ENCODE measurements at regions not wholly inside any gene's neighbourhood (a gene's known extent, or its start where the extent isn't known, plus 50 kb on each side); places are given as distances from the start of the nearest gene placed in this dataset.
A peak's percentile ranks its signal among the peaks of the same experiment; 100 is the strongest.
"Not testable (repeated sequence)": the region's sequence is repeated elsewhere in the genome, so short reads cannot be mapped to it uniquely, and the experiment has no call there.

DNA sequence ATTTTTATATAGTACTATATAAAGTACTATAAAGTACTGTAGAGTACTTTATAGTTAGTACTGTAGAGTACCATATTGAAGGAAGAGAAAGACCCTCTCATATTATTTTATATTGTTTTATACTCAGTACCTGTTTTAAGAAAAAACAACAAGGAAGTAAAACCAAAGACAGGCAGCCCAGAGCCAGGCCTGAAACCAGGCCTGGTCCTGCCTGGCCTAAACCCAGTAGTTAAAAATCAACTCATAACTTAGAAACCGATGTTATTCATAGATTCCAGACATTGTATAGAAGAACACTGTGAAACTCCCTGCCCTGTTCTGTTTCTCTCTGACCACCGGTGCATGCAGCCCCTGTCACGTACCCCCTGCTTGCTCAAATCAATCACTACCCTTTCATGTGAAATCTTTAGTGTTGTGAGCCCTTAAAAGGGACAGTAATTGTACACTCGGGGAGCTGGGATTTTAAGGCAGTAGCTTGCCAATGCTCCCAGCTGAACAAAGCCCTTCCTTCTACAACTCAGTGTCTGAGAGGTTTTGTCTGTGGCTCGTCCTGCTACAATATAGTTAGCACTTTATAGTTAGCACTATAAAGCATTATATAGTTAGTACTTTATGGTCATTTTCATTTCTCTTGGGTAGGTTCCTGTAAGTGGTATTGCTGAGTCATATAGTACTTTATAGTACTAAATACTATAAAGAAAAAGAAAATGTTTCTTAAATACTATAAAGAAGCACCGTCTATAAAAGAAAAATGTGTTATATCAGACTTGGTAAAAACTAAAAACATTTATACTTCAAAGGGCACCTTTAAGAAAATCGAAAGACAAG lies 940.6 kb upstream of the ACO1 start:
- not testable (repeated sequence) for DNase-seq (ENCODE audit: low spot score in 2 of 2); FAIRE-seq

DNA sequence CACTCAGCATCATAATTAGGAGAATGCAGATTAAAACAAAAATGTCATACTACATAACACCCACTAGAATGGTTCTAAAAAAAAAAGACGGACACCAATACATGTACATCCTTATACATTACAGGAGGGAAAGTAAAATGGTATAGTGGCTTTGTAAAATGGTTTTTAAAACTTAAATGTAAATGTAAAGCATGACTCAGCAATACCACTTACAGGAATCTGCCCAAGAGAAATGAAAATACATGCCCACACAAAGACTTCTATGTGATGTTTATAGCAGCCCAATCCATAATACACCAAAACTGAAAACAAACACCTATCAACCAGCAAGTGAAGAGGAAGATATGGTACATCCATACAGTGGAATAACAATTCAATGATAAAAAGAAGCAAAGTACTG lies 939.1 kb upstream of the ACO1 start:
- no peak for FAIRE-seq

DNA sequence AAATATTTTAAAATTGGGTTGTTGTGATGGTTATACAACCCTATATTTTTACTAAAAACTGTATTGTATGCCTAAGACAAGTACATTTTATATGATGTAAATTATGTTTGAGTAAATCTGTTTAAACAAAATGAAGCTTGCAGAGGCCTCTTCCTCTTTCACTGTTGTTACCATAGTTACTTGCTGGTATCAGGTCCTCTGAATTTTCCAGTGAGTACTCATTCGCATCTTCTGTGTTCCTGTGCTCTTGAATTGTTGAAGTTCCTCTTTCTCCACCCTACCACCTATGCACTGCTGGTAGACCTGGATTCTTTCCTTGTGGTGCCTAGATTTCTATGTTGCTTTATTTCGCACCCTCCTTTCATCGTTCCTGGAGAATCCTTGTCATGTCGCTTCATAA lies 938.5 kb upstream of the ACO1 start:
- FAIRE-seq (no peak), DNase-seq (ENCODE audit: low spot score in 2 of 2) (no peak)

More for the DNA sequence above, 939.1 kb upstream of the ACO1 start:
- DNase-seq (ENCODE audit: low spot score in 2 of 2) = no peak

DNA sequence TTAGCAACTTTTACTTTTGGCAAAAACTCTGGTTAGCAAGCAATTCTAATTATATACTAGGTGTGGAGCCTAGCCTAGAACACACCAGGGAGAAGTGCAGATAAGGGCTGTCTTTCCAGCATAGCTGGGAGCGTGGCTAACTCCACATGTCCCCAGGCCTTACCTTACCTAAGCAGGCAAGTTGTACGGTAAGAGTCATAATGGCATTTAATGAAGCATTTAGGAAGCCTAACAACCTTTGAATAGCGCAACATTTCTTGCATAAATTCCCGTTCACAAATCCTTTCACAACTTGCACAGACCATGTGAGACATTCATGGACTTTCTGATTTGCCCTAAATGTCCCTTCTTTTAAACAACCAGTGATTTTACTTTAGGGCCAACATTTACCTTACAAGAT lies 917.4 kb upstream of the ACO1 start:
- DNase-seq (ENCODE audit: low spot score in 2 of 2) (no peak), FAIRE-seq (no peak)

DNA sequence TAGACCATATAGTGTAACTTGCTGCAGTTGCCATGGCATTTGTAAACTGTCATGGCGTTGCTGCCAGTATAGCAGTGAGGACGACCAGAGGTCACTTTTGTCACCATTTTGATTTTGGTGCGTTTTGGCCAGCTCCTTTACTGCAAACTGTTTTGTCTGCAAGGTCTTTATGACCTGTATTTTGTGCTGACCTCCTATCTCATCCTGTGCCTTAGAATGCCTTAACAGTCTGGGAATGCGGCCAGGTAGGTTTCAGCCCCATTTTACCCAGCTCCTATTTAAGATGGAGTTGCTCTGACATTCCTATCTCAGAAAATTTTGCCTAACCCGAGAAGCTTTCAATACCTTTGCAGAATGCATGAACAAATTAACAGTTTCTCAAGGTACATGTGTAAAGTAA lies 914.4 kb upstream of the ACO1 start:
- DNase-seq (ENCODE audit: low spot score in 2 of 2) (no peak), FAIRE-seq (no peak)

DNA sequence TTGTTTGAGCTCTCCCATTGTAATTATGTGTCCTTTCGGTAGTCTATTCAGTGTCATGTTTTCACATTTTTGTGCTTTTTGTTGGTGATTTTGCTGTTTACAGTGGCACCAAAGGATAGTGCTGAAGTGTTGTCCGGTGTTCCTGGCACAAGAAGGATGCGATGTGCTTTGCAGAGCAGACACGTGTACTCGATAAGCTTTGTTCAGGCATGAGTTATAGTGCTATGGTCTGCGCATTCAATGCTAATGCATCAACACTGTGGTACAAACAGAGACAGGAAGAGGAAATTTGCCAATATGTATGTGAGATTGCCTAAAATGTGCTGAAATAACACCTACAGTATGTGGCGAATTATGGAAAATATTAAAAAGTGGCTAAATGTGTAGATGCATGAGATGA lies 913.4 kb upstream of the ACO1 start:
- FAIRE-seq (no peak), DNase-seq (ENCODE audit: low spot score in 2 of 2) (no peak)

DNA sequence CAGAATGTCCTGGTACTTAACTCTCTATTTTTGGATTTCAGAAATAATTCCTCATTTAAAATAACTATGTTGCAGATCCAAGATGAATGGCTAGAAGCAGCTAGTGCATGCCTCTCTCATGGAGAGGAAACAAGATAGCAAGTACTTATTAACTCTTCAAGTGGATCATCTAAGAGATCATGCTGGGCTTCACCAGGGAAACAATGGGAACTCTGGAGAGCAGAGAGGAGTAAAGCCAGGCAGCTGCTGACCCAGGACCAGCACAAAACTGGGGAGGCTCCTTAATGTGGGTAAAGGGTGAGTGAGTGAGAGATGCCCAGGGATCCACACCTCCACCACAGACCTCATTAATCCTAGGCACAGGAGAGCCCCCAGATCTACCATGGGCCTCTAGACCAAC lies 897.8 kb upstream of the ACO1 start:
- FAIRE-seq (no peak), DNase-seq (ENCODE audit: low spot score in 2 of 2) (no peak)

DNA sequence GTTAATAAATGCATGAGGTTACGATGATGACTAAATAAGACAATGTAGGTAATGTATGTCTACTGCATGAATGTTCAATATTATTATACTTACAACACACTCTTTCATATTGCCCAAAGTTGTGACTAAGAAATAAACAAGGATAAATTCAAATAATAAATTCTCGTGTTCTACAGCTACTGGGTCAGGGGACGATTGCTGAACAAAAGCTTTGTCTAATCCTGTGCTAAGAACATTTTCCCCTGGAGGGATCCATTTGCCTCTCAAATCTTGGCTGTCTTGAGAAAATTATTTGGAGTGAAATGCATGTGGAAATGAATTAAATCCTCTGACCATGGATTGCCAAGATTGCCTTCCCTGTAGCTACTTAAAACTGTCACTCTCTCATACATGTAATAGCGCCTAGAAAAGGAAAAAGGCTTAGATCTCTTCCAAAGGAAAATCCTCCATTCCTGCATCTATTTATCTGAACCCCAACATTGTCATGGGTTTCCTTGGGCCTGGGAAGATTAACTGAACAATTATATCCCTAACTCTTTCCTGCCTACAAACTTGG lies 893.8 kb upstream of the ACO1 start:
- no peak for DNase-seq (ENCODE audit: low spot score in 2 of 2)
- FAIRE-seq = no peak

DNA sequence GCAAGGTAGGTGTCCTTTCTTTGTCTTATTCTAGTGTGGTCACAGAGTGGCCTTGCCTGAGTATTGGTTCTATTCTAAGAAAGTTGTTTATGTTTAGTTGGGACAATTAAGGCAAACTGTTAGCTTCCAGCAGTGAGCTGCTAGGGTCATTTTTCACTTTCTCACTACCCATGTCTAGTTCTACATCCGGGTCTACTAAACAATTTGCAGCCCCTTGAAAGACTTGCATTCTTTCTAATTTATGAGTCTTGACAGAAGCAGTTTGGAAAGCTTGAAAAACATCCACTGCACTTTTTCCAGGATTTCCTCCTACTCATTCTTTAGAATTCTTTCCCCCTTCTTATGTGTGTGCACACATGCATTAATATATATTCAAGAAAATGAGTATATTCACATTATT lies 892.2 kb upstream of the ACO1 start:
- no peak for FAIRE-seq
- no peak for DNase-seq (ENCODE audit: low spot score in 2 of 2)

DNA sequence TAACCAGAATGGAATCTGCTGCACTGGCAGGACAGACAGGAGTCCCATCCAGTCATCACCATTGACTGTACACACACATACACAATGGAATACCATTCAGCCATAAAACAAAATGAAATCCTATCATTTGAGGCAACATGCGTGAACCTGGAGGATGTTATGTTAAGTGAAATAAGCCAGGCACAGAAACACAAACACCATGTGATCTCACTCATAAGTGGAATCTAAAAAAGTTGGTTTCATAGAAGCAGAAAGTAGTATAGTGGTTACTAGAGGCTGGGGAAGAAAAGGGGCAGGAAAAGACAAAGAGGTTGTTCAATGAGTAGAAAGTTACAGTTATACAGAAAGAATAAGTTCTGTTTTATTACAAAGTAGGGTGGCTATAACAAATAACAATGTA lies 884.0 kb upstream of the ACO1 start:
- FAIRE-seq = no peak
- no peak for DNase-seq (ENCODE audit: low spot score in 2 of 2)

DNA sequence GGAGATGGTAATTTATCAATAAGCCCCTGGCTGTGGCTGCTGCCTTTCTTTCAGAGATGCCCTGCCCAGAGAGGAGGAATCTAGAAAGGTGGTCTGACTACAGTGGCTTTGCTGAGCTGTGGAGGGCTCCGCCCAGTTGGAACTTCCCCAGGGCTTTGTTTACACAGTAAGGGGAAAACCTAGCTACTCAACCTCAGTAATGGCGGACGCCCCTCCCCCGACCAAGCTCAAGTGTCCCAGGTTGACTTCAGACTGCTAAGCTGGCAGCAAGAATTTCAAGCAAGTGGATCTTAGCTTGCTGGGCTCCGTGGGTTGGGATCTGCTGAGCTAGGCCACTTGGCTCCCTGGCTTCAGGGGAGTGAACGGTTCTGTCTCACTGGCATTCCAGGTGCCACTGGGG lies 865.4 kb upstream of the ACO1 start:
- DNase-seq (ENCODE audit: low spot score in 2 of 2) = no peak
- no peak for FAIRE-seq

DNA sequence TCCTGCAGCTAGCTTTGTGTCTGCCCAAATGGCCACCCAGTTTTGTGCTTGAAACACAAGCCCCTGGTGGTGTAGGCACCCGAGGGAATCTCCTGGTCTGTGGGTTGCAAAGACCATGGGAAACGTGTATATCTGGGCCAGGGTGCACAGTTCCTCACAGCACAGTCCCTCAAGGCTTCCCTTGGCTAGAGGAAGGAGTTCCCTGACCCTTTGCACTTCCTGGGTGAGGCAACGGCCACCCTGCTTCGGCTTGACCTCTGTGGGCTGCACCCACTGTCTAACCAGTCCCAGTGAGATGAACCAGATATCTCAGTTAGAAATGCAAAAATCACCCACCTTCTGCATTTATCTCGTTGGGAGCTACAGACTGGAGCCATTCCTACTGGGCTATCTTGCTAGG lies 865.0 kb upstream of the ACO1 start:
- FAIRE-seq (no peak), DNase-seq (ENCODE audit: low spot score in 2 of 2) (no peak)

DNA sequence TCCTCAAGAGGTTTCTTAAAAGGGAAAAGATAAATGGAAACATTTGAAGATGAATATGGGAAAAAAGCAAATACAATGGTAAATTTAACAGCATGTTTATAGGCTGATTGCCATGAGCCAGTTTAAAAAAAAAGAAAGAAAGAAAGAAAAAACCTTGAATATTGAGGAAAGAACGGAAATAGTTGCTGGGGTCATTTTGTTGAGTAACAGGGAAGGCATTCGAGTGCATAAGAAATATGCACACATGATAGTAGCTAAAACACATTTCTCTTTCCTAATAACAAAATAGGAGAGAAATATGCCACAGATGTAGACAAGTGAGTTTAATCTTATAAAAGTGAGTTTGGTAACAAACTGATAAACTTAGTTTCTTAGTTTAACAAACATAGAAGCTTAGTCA lies 864.6 kb upstream of the ACO1 start:
- FAIRE-seq (no peak), DNase-seq (ENCODE audit: low spot score in 2 of 2) (no peak)

DNA sequence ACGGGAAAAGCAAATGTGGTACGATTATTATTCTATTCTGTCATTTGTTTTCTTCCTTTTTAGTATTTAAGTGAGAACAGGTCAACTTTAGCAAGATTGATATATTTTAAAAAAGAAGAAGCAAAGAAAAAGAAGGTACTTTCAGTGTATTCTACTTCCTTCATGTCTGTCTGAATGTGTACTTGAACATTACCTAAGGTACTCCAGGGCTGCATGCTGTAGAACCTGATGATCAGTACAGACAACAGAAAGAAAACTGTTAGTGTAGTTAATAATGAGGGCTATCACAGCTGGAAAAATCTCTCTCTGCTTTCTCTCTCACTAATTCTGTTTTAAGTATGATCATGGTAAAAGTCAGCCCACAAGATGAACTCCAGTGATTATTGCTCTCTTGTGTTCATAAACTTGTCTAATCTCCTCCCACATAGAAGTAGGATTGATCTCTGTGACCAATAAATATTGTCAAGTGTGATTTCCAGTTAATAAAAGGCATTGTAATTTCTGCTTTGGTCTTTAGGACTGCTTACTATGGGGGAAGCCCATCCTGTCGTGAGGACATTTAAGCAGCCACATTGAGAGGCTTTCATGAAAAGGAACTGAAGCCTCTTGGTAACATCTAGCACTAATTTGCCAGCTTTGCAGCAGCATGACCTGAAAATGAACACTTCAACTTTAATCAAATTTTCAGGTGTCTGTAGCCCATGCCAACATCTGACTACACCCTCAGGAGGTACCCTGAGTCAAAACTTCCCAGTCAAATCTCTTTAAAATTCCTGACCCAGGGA lies 864.0 kb upstream of the ACO1 start:
- no peak for DNase-seq (ENCODE audit: low spot score in 2 of 2)
- FAIRE-seq = no peak

DNA sequence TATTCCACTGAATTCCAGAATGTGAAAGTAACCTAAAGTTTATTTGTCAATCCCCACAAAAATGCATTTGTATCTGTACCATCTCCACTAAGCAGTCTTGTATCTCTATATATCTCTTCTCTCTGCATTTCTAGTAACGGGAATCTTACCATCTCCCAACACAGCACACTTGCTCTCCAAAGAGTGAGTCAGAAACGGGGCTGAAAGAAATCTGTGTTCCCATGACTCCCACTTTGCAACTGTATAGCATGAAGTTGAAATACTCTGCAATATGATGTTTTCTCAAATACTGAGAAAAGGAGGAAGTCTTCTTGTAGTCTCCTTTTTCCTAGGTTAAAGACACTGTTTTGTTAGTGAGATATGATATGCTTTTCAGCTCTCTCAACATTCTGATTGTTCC lies 848.8 kb upstream of the ACO1 start:
- FAIRE-seq (no peak), DNase-seq (ENCODE audit: low spot score in 2 of 2) (no peak)

DNA sequence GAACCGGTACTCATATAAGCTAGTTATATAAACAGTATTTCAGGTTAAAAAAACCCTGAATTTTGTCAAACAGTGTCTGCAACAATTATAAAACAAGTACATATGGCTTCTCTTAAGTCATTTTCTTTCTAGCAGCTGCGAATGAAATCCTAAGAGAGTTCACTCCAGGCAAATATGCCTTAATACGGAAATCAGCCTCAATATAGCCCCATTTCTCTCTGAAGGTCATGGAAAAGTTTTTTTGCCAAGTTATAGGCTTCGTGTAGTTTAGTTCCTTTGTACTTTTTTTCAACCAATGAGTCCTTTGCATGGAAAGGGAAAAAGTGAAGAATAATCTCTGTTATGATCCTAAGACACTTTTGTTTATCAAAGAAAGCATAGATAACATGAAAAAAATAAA lies 848.0 kb upstream of the ACO1 start:
- FAIRE-seq (no peak), DNase-seq (ENCODE audit: low spot score in 2 of 2) (no peak)

DNA sequence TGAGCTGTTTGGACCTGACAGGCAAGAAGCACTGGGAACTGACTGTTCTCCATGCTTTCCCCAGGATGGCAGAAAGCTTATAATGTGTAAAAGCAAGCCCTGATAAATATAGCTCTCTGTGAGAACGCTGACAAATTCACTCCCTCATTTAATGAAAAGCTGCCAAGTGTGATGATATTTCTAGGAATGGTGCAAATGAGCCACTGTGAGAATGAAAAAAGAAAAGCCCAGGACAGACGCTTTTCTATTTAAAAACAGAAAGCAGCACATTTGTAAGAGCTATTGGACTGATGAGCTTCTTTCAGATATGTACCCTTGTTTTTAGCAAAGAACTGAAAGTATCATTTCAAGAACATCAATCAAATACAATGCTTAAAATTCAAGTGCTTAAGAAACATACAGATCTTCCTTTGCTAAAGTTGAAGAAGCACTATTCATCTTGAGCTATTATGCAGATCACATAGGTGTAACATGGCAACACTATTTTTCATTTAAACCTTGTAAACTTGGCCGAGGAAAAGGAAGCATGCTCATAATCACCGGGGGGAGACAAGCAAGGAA lies 842.6 kb upstream of the ACO1 start:
- no peak for FAIRE-seq
- DNase-seq (ENCODE audit: low spot score in 2 of 2) = peak in 1 of 2 donors; percentile 3

DNA sequence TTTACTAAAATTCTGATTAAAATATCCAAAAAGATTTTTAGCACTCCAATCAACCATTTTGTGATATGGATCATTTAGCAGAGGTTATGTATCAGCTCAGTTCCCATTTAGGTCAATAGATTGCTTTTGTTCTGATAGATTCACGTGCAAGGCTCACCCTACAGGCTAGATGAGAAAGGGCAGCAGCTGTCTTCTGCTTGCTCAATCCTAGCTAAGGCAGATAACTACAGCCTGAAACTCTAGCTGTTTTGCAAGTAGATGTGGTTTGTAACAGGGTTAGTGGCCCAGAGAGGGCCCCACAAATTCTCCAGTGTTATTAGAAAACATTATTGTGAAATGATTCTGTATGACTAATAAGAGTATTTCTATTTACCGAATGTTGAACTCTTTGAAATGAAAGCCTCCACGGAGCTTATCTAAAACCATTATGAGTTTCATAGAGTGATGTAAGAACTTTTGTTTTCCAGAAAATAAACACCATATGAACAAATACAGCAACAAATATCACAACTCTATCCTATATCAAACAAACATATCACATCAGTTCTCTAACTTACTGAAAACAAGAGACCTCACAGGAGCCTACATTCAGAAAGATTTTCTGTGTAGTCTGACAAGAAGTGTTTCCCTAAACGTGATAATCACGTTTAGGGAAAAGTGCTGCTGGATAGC lies 841.9 kb upstream of the ACO1 start:
- DNase-seq (ENCODE audit: low spot score in 2 of 2) (no peak), FAIRE-seq (no peak)

DNA sequence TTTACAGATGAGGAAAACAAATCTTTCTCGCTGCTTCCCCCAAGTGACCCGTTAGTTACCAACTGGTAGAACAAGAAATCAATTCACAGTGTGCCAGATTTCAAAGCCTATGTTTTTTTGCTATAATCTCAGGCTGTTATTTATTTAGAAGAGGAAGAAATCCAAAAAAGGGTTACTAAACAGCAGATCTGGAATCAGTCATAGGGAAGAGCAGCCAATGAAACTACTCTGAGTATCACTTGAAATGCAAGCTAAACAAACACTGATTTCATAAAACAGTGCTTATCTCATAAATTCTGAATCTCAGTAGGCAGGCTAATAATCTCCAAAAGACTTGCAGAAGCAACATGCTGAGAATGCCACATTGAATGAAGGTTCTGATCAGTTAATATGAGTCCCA lies 829.5 kb upstream of the ACO1 start:
- FAIRE-seq (no peak), DNase-seq (ENCODE audit: low spot score in 2 of 2) (no peak)

DNA sequence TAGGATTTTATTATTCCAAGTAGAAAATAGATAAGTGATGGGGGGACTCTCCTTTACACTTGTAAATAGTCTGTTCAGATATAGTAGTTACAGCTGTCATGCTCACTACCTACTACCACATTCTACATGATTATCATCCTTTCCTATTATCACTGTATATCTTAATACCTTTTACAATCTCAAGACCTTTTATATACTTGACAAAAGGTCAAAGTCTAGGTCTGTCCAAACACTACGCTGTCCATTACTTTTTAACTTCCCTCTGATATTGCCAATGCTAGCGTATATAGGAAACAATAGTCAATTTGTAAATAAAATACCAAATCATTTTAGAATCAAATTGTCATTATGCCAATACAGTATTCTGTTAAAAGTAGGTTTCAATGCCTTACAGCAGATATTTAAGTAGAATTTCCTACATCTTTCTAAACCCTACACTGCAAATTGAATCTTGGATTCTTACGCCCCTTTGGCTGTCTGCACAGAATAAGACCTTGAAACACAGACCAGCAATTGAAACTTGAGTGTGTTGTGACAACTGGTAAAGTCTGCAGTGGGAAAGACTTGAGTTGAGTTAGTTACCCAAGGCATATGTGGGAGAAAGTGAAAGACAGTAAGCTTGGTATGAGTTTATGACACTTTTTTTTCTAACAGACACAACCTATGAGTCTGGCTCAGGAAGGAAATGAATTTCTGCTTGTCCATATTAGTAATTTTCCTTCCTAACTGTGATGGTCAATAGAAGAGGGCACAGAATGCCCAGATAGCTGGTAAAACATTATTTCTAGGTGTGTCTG lies 827.6 kb upstream of the ACO1 start:
- DNase-seq (ENCODE audit: low spot score in 2 of 2) (no peak), FAIRE-seq (no peak)

Measured in frontal cortex (tissue), 3 donors.